ENCODE measurements at regions not wholly inside any gene's neighbourhood (a gene's known extent, or its start where the extent isn't known, plus 50 kb on each side); places are given as distances from the start of the nearest gene placed in this dataset.

DNA sequence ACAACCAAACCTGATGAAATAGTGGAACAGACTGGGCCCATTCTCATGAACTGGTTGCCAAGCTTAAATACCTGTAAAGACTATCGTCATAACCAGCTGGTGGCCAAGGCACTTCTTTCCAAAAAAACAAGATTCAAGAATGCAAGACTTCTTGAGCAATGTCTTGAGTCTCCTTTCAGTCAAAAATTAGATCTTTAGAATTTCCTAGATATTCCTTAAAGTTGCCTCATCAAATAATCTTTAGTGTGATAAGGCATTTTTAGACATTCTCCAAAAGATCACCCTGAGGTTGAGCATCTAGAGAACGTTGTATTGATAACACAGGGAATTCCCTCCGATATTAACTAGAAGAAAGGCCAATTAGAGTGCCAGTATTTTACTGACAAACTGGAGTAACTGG lies 236.4 kb upstream of the MEX3C start:
- TF ChIP-seq, protein P1, sequence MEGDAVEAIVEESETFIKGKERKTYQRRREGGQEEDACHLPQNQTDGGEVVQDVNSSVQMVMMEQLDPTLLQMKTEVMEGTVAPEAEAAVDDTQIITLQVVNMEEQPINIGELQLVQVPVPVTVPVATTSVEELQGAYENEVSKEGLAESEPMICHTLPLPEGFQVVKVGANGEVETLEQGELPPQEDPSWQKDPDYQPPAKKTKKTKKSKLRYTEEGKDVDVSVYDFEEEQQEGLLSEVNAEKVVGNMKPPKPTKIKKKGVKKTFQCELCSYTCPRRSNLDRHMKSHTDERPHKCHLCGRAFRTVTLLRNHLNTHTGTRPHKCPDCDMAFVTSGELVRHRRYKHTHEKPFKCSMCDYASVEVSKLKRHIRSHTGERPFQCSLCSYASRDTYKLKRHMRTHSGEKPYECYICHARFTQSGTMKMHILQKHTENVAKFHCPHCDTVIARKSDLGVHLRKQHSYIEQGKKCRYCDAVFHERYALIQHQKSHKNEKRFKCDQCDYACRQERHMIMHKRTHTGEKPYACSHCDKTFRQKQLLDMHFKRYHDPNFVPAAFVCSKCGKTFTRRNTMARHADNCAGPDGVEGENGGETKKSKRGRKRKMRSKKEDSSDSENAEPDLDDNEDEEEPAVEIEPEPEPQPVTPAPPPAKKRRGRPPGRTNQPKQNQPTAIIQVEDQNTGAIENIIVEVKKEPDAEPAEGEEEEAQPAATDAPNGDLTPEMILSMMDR (conservative IDR thresholded peaks at IDR 0.05 in 1 of 2, IDR thresholded peaks at IDR 0.05 in 1 of 2; ENCODE audit: low read depth in 1 of 2, low read length in 2 of 2): no peak
- no peak for TF ChIP-seq EZH2 (IDR thresholded peaks at IDR 0.05; ENCODE audit: low read length, missing control alignments)
- H3K4me3 ChIP-seq (replicated peaks in 1 of 4; ENCODE audit: control extremely low read depth in 1 of 4, insufficient read depth in 1 of 4, low read depth in 3 of 4, low read length in 4 of 4): no peak overlapping the region
- no peak for DNase-seq (ENCODE audit: low read depth in 2 of 2)
- no peaks in the 10 kb centered on the region for H3K4me1 ChIP-seq (ENCODE audit: control insufficient read depth, extremely low read depth, insufficient read depth, low read length)
- no peaks in the 10 kb centered on the region for H3K9me3 ChIP-seq (ENCODE audit: control insufficient read depth, insufficient read depth, low read depth, low read length)
- no peaks in the 10 kb centered on the region for H4K20me1 ChIP-seq (ENCODE audit: control insufficient read depth, extremely low read depth, insufficient read depth, low read length)
- no peak overlapping the region for H3K27ac ChIP-seq (ENCODE audit: insufficient read depth, low read length)
- no peak overlapping the region for H3K9ac ChIP-seq (ENCODE audit: insufficient read depth, low read length)
- no peak overlapping the region for H3K4me2 ChIP-seq (ENCODE audit: extremely low read depth, insufficient read depth, low read length)
- H3K36me3 ChIP-seq (ENCODE audit: control insufficient read depth, insufficient read depth, low read length): no peaks in the 10 kb centered on the region
- no peaks in the 10 kb centered on the region for H3K79me2 ChIP-seq (ENCODE audit: control insufficient read depth, insufficient read depth, low read length)
- H2AFZ ChIP-seq (ENCODE audit: low read length): no peak overlapping the region
- H3K27me3 ChIP-seq (ENCODE audit: control insufficient read depth, insufficient read depth, low read length): no peaks in the 10 kb centered on the region

DNA sequence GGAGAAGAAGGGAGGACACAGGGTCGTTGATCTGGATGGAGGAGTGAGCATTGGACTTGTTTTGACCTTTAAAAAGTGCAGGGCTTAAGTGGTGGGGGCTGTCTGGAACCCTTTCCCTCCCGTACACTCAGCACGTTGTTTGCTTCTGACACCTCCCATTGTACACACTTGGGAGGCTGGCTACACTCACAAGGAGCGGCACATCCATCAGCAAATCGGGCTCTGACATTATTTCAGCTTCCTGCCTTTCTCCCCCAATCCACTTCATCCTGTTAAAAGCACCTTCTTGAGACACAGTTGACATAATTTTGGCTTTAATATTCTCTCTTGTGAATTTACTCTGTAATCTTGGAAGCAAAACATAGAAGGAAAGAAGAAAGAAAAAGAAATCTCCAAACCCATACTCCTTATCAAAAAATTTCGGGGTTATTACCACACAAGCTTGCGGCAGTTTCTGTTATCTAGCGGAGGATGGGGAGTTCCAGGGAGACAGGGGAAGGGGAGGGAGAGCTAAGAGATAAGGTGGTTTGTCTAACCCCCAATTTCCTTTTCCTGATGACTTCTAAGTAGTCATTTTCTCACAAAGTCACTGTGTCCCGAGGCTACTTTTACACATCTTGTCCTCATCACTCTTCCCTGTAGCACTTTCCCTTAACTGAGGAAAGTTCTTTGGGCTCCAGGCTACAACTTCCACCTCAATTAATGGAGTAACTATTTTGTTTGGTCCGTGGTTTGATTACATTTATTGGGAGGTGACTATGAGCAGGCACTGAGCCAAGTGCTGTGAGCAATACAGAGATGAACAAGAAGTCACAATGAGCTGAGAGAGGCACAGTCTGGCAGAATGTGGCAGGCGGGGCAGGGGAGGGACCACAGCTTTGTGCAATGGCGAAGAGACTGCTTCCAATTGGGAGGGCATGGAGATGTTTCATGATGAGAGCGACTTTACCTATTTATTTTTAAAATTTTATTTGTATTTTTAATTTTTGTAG lies 240.1 kb upstream of the MEX3C start:
- TF ChIP-seq, protein P1 (conservative IDR thresholded peaks at IDR 0.05 in 1 of 2, IDR thresholded peaks at IDR 0.05 in 1 of 2; ENCODE audit: low read depth in 1 of 2, low read length in 2 of 2): no peak
- no peak for TF ChIP-seq EZH2 (IDR thresholded peaks at IDR 0.05; ENCODE audit: low read length, missing control alignments)
- Histone ChIP-seq H3K27ac (ENCODE audit: insufficient read depth, low read length) (no peak overlapping the region), H3K36me3 (ENCODE audit: control insufficient read depth, insufficient read depth, low read length) (no peaks in the 10 kb centered on the region), H3K4me3 (replicated peaks in 1 of 4; ENCODE audit: control extremely low read depth in 1 of 4, insufficient read depth in 1 of 4, low read depth in 3 of 4, low read length in 4 of 4) (no peak overlapping the region), H3K9ac (ENCODE audit: insufficient read depth, low read length) (no peak overlapping the region), H3K79me2 (ENCODE audit: control insufficient read depth, insufficient read depth, low read length) (no peaks in the 10 kb centered on the region), H3K9me3 (ENCODE audit: control insufficient read depth, insufficient read depth, low read depth, low read length) (no peaks in the 10 kb centered on the region), H3K4me1 (ENCODE audit: control insufficient read depth, extremely low read depth, insufficient read depth, low read length) (no peaks in the 10 kb centered on the region), H3K27me3 (ENCODE audit: control insufficient read depth, insufficient read depth, low read length) (no peaks in the 10 kb centered on the region), H2AFZ (ENCODE audit: low read length) (no peak overlapping the region), H4K20me1 (ENCODE audit: control insufficient read depth, extremely low read depth, insufficient read depth, low read length) (no peaks in the 10 kb centered on the region), H3K4me2 (ENCODE audit: extremely low read depth, insufficient read depth, low read length) (no peak overlapping the region)
- DNase-seq (ENCODE audit: low read depth in 2 of 2): no peak

DNA sequence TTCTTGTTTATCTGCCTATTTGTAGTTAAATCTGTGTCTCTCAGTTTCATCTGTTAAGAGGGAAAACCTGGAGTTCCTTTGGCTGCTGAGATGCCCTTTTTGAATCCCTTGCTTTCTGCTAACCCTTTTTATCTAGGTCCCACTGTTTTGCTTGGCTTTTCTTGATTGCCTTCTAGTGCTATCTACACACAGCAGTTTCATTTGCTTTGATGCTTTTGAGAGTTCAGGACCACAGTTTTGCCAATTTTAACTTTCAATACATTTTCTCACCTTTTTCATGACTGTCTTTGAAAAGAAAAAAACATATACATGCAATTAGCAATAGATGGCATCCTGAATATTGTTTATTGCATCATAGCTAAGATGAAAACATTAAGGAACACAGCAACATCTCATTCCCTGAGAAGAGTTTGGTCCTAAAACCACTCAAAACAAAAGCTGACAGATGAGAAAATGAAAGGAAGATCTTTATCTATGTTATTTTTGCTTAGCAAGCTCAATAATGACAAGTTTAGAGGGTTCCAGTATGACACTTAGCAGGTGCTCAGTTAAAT lies 241.4 kb upstream of the MEX3C start:
- Histone ChIP-seq H3K27me3 (ENCODE audit: control insufficient read depth, insufficient read depth, low read length) (no peaks in the 10 kb centered on the region), H3K4me2 (ENCODE audit: extremely low read depth, insufficient read depth, low read length) (no peak overlapping the region), H3K9me3 (ENCODE audit: control insufficient read depth, insufficient read depth, low read depth, low read length) (no peaks in the 10 kb centered on the region), H3K27ac (ENCODE audit: insufficient read depth, low read length) (no peak overlapping the region), H3K79me2 (ENCODE audit: control insufficient read depth, insufficient read depth, low read length) (no peaks in the 10 kb centered on the region), H3K9ac (ENCODE audit: insufficient read depth, low read length) (no peak overlapping the region), H3K4me1 (ENCODE audit: control insufficient read depth, extremely low read depth, insufficient read depth, low read length) (no peaks in the 10 kb centered on the region), H3K36me3 (ENCODE audit: control insufficient read depth, insufficient read depth, low read length) (no peaks in the 10 kb centered on the region), H4K20me1 (ENCODE audit: control insufficient read depth, extremely low read depth, insufficient read depth, low read length) (no peaks in the 10 kb centered on the region), H2AFZ (ENCODE audit: low read length) (no peak overlapping the region), H3K4me3 (replicated peaks in 1 of 4; ENCODE audit: control extremely low read depth in 1 of 4, insufficient read depth in 1 of 4, low read depth in 3 of 4, low read length in 4 of 4) (no peak overlapping the region)
- DNase-seq (ENCODE audit: low read depth in 2 of 2): no peak
- TF ChIP-seq, protein P1 (conservative IDR thresholded peaks at IDR 0.05 in 1 of 2, IDR thresholded peaks at IDR 0.05 in 1 of 2; ENCODE audit: low read depth in 1 of 2, low read length in 2 of 2): no peak
- TF ChIP-seq EZH2 (IDR thresholded peaks at IDR 0.05; ENCODE audit: low read length, missing control alignments): no peak

All from fibroblast of lung (primary cell).